Superior temporal gyrus (tissue), 1 donor: ENCODE measurements at regions not wholly inside any gene's neighbourhood (a gene's known extent, or its start where the extent isn't known, plus 50 kb on each side); places are given as distances from the start of the nearest gene placed in this dataset.

Experiments
- DNase-seq: peaks from one replicate; pipeline ENCODE4 v3.0.0-alpha.2; 2016; ENCODE audit errors: extremely low spot score

GRCh38 chr20:11128721-11129120 lies 454.9 kb upstream of the JAG1 start:
- DNase-seq, result no peak

- DNase-seq, result no peak
These were observed 456.9 kb upstream of the JAG1 start for GRCh38 chr20:11130554-11131166.

GRCh38 chr20:11132819-11133415 lies 459.1 kb upstream of the JAG1 start:
- DNase-seq, result no peak

DNA sequence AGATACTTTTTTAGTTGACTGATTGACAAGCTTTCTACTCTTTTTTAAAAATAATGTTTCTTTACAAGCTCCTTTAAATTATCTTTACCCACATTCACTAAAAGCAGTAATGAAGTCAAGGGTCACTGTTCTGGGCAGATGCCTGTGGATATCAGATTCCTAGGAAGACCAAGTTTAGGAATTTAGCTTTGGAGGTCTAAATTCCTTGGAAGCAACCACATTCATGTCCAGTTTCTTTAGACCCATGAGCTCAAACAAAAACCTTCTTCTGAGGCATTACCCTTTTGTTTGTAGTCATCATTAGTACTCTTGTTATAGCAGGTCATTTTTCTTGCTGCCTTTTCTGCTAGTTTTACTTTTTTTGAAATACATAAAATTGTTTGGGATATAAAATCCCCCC lies 462.9 kb upstream of the JAG1 start:
- DNase-seq, result no peak

DNA sequence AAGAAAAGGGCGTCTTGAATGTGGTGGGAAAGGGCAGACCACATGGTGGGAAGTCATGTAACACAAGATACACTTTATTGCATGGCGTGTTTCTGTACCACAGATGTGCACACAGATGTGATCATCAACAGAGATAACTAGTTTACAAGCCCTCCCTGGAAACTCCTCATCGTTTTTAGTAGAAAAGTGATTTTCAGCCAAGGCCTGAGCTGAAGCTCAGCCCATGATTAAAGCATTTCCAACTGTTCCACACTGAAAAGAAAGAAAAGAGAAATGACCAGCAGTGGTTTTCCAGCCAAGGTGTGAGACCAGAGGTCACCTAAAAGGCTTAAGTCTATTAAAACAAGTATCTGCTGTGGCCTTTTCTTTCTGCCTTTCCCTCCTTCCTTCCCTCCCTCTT lies 463.9 kb upstream of the JAG1 start:
- no peak for DNase-seq

- DNase-seq, result no peak
These were observed 466.6 kb upstream of the JAG1 start for GRCh38 chr20:11140359-11140758.

DNA sequence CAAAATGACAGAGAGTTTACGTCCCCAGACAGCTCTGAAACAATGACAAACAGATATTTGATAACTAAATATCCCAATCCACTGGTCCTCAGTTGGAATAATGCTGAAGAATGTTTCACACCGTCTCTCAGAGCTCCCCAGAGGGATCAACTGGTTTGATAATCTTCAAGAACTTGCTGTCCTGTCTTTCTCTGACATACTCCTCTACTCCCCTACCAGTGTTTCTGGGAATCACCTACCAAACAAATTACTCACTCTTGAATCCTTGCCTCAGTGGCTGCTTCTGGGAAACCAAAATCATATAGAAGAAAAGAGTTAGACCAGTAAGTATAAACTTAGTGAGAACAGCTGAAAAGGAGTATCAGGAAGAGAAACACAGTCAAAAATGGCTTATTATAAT lies 469.7 kb upstream of the JAG1 start:
- no peak for DNase-seq

- DNase-seq, result no peak
These were observed 470.5 kb upstream of the JAG1 start for GRCh38 chr20:11144114-11144950.

- DNase-seq, result no peak
These were observed 471.8 kb upstream of the JAG1 start for GRCh38 chr20:11145616-11146015.

DNA sequence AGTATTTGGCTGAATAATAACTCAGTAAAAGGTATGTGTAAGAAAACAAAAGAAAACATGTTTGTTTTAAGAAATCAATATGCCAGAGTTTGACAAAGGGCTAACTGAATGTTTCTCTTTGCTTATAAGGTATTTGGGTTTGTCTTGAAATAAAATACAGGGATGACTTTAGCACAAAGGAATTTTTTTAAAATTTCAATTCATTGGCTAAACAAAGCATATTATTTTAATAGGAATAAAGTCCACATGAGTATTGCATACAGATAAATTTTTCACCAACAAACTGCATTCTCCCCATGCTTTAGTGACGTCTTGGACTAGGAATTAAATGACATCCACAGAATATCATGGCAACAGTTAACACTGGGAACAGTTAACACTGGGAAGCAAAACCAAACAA lies 480.0 kb upstream of the JAG1 start:
- DNase-seq, result no peak

DNA sequence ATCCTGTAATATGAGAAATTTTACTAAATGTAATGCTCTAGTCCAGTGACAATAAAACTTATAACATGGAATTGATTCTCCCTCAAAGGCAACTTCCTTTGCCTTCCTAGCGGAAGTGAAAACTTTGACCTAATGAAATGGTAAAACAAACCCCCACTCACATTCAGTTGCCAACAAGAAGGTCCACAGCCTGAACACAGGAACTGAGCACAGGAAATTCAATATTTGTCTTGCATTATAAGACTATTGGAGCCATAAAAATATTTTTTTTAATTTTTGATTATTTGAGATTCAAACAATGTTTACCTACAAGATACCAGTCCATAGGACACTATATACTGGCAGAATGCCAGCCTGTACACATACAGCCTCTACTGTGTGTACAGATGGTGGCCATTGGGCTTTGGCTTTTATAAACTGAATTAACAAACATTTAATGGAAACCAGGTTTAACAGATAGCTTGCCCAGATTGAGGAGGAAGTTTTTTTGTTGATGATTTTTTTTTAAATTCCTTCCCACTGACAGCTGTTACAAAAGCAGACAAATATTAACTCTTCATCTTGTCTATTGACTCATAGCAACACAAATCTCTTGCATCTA lies 481.5 kb upstream of the JAG1 start:
- DNase-seq, result no peak

DNA sequence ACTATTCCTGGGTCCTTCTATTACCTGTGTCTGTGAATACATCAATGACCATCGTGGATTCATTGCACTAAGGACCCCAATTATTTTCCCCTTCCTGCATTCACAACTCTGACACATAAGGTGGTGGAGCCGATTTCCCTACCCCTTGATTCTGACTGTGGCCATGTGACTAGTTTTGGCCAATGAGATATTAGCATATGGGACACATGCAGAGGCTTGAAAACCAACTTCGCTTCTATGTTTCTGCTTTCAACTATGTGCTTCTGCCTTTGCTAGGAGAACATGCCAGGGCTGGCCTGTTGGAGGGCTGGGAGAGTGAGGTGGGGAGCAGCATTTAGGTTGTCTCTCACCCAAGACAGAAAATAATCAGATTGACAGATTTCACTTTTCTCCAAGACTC lies 483.1 kb upstream of the JAG1 start:
- DNase-seq, result no peak

GRCh38 chr20:11158146-11158545 lies 484.3 kb upstream of the JAG1 start:
- DNase-seq, result no peak

- DNase-seq, result no peak
These were observed 484.8 kb upstream of the JAG1 start for GRCh38 chr20:11158589-11158988.

DNA sequence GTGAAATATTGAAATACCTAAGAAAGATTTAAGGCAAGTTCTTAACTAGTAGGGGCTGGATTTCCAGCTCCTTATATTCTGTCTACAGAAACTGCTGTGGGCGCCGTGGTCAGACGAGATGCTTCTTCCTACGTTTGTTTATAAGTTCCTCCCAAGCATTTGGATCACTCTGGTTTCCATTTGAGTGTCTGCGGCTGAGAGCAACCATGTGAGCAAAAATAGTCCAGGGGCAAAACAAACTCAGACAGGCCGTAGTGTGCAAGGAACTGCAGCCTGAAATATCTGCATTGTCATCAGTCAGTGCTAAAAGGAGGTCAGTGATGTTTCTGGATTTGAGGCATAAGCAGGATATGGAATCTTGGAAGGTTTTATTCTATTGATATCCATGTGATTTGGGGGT lies 485.9 kb upstream of the JAG1 start:
- peak; percentile 42 for DNase-seq

GRCh38 chr20:11162026-11162775 lies 488.4 kb upstream of the JAG1 start:
- DNase-seq, result no peak

- no peak for DNase-seq
These were observed 492.0 kb upstream of the JAG1 start for GRCh38 chr20:11165789-11166188.

GRCh38 chr20:11166712-11167111 lies 492.9 kb upstream of the JAG1 start:
- DNase-seq, result no peak

DNA sequence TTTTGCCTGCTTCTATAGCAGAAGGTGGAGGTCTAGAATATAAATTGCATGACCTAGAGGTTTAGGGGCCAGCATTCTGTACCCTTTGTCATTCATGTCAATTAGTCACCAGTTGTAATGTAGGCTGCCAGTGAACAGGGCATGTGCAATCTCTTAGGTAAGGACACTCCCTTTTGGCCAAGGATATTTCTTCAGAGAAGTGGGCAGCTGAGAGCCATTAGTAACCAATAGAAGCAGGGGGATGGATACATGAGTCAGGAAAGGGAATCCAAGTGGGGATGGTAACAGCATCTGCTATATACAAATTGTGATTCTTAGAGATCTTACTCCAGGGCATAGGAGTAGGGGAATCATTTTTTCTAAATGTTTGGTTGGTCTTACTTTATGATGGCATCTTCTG lies 494.2 kb upstream of the JAG1 start:
- DNase-seq, result no peak

DNA sequence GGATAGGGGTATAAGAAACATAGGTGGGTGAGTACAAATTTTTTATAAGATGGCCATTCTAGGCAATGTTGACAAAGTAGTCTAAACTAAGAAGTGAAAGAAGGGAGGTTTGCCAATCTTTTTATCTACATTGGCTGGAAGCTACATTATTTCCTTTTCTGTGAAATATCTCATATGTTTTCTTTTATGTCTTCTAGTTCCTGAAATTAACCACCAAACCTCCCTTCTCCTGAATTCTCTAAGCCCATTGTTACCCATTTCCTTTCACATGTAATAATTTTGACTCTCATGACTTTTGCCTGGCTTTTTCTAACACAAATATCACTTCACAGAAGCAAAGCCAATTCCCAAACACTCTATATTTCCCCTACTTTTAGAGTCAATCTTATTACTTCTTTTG lies 496.2 kb upstream of the JAG1 start:
- DNase-seq, result no peak

DNA sequence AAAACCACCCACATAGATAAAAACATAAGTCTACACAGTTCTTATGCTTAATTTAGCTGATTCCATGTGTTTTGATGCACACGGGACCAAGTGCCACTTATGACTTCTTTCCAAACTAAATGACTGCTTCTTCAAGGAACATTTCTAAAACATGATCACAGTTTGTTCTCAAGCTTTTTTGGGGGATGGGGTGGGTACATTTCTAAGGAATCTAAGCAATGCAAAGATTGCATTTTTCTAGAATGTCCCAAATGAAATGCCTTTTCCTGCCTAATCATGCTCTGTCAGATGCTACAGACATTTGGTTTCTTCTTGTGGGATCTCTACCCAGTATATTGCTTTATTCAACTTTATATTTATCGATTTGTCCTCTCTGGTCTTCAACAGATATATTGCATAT lies 496.8 kb upstream of the JAG1 start:
- no peak for DNase-seq

DNA sequence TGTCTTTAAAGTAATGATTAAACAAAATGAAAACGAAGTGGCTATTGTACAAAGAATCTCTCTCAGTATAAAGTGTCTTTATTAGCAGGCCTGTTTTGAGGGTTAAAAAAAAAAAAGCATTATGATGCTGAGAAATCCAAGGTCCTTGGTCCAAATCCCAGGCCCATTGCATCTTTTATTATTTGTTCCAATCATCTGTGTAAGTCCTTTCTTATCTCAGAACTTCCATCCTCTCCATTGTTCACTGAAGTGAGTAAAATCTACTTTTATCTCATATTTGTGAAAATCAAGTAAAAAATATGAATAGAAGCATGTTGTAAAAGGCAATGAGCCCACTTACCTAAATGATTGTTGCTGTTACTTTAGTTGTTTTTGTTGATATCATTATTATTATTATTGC lies 499.1 kb upstream of the JAG1 start:
- no peak for DNase-seq
